ENCODE measurements at regions not wholly inside any gene's neighbourhood (a gene's known extent, or its start where the extent isn't known, plus 50 kb on each side); places are given as distances from the start of the nearest gene placed in this dataset.

GRCh38 chr14:51507511-51507905, 144.2 kb upstream of the FRMD6 start:
- Mint-ChIP-seq H3K27ac (no peak overlapping the region), H3K4me1 (no peaks in the 10 kb centered on the region), H3K9me3 (peaks cover 6% of the 10 kb centered on the region), H3K27me3 (peaks cover 17% of the 10 kb centered on the region), H3K36me3 (ENCODE audit: low read depth) (no peaks in the 10 kb centered on the region), H3K4me3 (no peak overlapping the region)
- ATAC-seq (ENCODE audit: low read depth) (no peak), DNase-seq (no peak)
- intact Hi-C loops (cut with micrococcal nuclease), result no loop called here
- no peak for TF ChIP-seq CTCF (IDR thresholded peaks at IDR 0.05)
- ChIA-PET CTCF (no interaction called here), POLR2A (no interaction called here)

- Mint-ChIP-seq H3K4me3 (no peak overlapping the region), H3K36me3 (ENCODE audit: low read depth) (no peaks in the 10 kb centered on the region), H3K9me3 (peaks cover under 1% of the 10 kb centered on the region), H3K4me1 (no peaks in the 10 kb centered on the region), H3K27ac (no peak overlapping the region), H3K27me3 (peaks cover 17% of the 10 kb centered on the region)
- DNase-seq (no peak), ATAC-seq (ENCODE audit: low read depth) (no peak)
- TF ChIP-seq CTCF (IDR thresholded peaks at IDR 0.05), result no peak
- intact Hi-C loops (cut with micrococcal nuclease), result no loop called here
- CTCF ChIA-PET, result no interaction called here
- POLR2A ChIA-PET, result no interaction called here
Measured at GRCh38 chr14:51507906-51508511, 143.7 kb upstream of the FRMD6 start.

DNA sequence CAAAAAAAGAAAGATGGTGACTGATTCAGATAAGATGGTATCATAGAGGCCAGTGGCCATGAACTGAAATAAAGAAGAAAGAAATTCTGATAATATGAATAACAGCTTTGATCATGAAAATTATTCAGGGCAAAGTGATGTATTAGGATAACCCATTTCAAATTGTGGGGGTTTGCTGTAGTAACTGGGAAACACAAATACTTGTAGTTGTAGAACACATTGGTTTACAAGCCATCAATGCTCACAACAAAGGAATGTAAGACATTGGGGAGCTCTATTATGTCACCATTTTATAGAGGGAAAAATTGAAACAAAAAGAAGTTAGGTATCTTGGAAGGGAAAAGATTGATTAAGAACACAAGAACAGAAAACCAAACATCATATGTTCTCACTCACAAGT, 140.4 kb upstream of the FRMD6 start:
- Mint-ChIP-seq H3K36me3 (ENCODE audit: low read depth) (no peaks in the 10 kb centered on the region), H3K4me3 (no peak overlapping the region), H3K4me1 (no peaks in the 10 kb centered on the region), H3K9me3 (no peaks in the 10 kb centered on the region), H3K27ac (no peak overlapping the region), H3K27me3 (peaks cover 11% of the 10 kb centered on the region)
- DNase-seq (no peak), ATAC-seq (ENCODE audit: low read depth) (no peak)
- ChIA-PET POLR2A (no interaction called here), CTCF (no interaction called here)
- no peak for TF ChIP-seq CTCF (IDR thresholded peaks at IDR 0.05)
- intact Hi-C loops (cut with micrococcal nuclease), result no loop called here

DNA sequence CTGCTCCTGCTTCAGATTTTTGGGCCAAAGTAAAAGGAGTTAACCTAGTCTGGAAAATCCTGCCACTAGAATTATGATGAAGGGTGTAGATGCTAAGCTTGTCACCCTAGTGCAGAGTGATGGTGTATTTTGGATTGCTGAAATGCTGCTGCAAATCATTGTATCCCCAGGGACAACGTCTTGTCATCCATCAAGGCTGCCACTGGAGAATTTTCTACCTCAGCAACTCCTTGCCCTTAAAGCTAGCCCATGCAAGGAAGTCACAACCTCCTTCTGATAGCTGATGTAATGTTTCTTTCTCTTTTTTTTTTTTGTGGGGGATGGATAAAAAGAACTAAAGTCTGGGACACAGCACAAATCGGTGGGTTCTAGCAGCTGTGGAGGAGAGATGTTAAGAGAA, 139.4 kb upstream of the FRMD6 start:
- Mint-ChIP-seq H3K9me3 (no peaks in the 10 kb centered on the region), H3K36me3 (ENCODE audit: low read depth) (no peaks in the 10 kb centered on the region), H3K4me3 (no peak overlapping the region), H3K27ac (no peak overlapping the region), H3K4me1 (no peaks in the 10 kb centered on the region), H3K27me3 (peaks cover 12% of the 10 kb centered on the region)
- POLR2A ChIA-PET, result no interaction called here
- intact Hi-C loops (cut with micrococcal nuclease), result no loop called here
- no peak for TF ChIP-seq CTCF (IDR thresholded peaks at IDR 0.05)
- ATAC-seq (ENCODE audit: low read depth) (no peak), DNase-seq (no peak)
- CTCF ChIA-PET, result no interaction called here

GRCh38 chr14:51513281-51513680, 138.4 kb upstream of the FRMD6 start:
- intact Hi-C loops (cut with micrococcal nuclease), result no loop called here
- no peaks in the 10 kb centered on the region for H3K36me3 Mint-ChIP-seq (ENCODE audit: low read depth)
- H3K27me3 Mint-ChIP-seq, result peaks cover 12% of the 10 kb centered on the region
- CTCF ChIA-PET, result no interaction called here
- TF ChIP-seq CTCF (IDR thresholded peaks at IDR 0.05), result no peak
- POLR2A ChIA-PET, result no interaction called here
- DNase-seq, result no peak
- ATAC-seq (ENCODE audit: low read depth), result no peak
- H3K4me1 Mint-ChIP-seq, result no peaks in the 10 kb centered on the region
- no peak overlapping the region for H3K27ac Mint-ChIP-seq
- no peak overlapping the region for H3K4me3 Mint-ChIP-seq
- no peaks in the 10 kb centered on the region for H3K9me3 Mint-ChIP-seq
